Gastrocnemius medialis (tissue), 4 donors: ENCODE measurements at regions not wholly inside any gene's neighbourhood (a gene's known extent, or its start where the extent isn't known, plus 50 kb on each side); places are given as distances from the start of the nearest gene placed in this dataset.

ENCODE experiments used
- POLR2A ChIP-seq, 2 donors: fragments of 450-650 bp; IDR thresholded peaks; one replicate each; pipeline ENCODE4 v1.6.1; 2017; ENCODE audit warnings: antibody characterized with exemption in 2 of 2, mild to moderate bottlenecking in 2 of 2, moderate library complexity in 2 of 2
- TF ChIP-seq, protein P1 (sequence below), 5 experiments: fragments of 450-650 bp in 3 of 5; fragments of 200-600 bp in 2 of 5; sonication (generic) in 2 of 5; IDR thresholded peaks in 4 of 5; conservative IDR thresholded peaks in 1 of 5; 1 replicate in 4 of 5; 2 replicates in 1 of 5; pipeline ENCODE4 v1.5.1; 2016 to 2019; ENCODE audit warnings: antibody characterized with exemption in 5 of 5, mild to moderate bottlenecking in 3 of 5, moderate library complexity in 3 of 5

DNA sequence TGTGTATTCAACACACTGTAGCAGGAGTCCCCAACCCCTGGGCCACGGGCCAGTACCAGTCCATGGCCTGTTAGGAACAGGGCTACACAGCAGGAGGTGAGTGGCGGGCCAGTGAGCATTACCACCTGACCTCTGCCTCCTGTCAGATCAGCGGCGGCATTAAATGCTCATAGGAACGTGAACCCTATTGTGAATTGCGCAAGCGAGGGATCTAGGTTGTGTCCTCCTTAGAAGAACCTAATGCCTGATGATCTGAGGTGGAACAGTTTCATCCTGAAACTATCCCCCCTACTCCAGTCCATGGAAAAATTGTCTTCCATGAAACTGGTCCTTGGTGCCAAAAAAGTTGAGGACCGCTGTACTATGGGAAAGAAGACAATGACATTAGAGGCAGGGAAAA, 386.9 kb downstream of the PREX1 start:
- TF ChIP-seq, protein P1, sequence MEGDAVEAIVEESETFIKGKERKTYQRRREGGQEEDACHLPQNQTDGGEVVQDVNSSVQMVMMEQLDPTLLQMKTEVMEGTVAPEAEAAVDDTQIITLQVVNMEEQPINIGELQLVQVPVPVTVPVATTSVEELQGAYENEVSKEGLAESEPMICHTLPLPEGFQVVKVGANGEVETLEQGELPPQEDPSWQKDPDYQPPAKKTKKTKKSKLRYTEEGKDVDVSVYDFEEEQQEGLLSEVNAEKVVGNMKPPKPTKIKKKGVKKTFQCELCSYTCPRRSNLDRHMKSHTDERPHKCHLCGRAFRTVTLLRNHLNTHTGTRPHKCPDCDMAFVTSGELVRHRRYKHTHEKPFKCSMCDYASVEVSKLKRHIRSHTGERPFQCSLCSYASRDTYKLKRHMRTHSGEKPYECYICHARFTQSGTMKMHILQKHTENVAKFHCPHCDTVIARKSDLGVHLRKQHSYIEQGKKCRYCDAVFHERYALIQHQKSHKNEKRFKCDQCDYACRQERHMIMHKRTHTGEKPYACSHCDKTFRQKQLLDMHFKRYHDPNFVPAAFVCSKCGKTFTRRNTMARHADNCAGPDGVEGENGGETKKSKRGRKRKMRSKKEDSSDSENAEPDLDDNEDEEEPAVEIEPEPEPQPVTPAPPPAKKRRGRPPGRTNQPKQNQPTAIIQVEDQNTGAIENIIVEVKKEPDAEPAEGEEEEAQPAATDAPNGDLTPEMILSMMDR (IDR thresholded peaks at IDR 0.05 in 4 of 5, conservative IDR thresholded peaks at IDR 0.05 in 1 of 5) = no peak
- no peak for TF ChIP-seq POLR2A (IDR thresholded peaks at IDR 0.05)
